Thyroid gland (tissue), 4 donors: ENCODE measurements at regions not wholly inside any gene's neighbourhood (a gene's known extent, or its start where the extent isn't known, plus 50 kb on each side); places are given as distances from the start of the nearest gene placed in this dataset.

Experiments
- CTCF ChIP-seq, 6 experiments: fragments of 200-600 bp in 3 of 6; fragments of 450-650 bp in 3 of 6; sonication (generic) in 3 of 6; IDR thresholded peaks; one replicate each; pipeline ENCODE4 v1.5.1; 2016 to 2019; ENCODE audit warnings: antibody characterized with exemption in 6 of 6, mild to moderate bottlenecking in 2 of 6, inconsistent platforms in 1 of 6, moderate library complexity in 1 of 6
- POLR2A ChIP-seq, 2 donors: fragments of 450-650 bp; IDR thresholded peaks; one replicate each; pipeline ENCODE4 v1.6.1; 2017; ENCODE audit warnings: antibody characterized with exemption in 2 of 2, mild to moderate bottlenecking in 2 of 2, moderate library complexity in 1 of 2

GRCh38 chr11:19661827-19662226, 50.8 kb upstream of the NAV2 start:
- TF ChIP-seq CTCF (IDR thresholded peaks at IDR 0.05): no peak
- no peak for TF ChIP-seq POLR2A (IDR thresholded peaks at IDR 0.05)
